ENCODE measurements at regions not wholly inside any gene's neighbourhood (a gene's known extent, or its start where the extent isn't known, plus 50 kb on each side); places are given as distances from the start of the nearest gene placed in this dataset.
A peak's percentile ranks its signal among the peaks of the same experiment; 100 is the strongest.

DNA sequence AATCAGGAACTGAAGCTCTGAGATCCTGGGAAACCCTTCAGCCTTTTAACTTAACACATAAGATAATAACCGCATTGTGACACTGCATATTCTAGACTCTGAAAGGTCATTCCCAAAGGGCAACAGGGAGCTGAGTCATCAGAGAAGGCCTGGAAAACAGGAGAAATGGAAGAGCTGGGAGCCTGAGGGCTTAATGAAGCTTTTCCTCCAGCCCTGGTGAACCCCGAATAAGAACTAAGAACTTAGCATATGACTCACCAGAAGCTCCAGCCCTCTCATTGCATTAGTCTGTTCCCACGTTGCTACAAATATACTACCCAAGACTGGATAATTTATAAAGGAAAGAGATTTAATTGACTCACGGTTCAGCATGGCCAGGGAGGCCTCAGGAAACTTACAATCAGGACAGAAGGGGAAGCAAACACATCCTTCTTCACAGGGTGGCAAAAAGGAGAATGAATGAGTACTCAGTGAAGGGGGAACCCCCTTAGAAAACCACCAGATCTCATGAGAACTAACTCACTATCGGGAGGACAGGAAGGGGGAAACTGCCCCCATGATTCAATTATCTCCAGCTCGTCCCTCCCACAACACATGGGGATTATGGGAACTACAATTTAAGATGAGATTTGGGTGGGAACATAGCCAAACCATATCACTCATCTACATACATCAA is 648.5 kb downstream of the TFAP2A start:
- no peak for TF ChIP-seq EZH2 (IDR thresholded peaks at IDR 0.05; ENCODE audit: borderline replicate concordance, low read depth, low read length, poor library complexity, severe bottlenecking)
- TF ChIP-seq, protein P1, sequence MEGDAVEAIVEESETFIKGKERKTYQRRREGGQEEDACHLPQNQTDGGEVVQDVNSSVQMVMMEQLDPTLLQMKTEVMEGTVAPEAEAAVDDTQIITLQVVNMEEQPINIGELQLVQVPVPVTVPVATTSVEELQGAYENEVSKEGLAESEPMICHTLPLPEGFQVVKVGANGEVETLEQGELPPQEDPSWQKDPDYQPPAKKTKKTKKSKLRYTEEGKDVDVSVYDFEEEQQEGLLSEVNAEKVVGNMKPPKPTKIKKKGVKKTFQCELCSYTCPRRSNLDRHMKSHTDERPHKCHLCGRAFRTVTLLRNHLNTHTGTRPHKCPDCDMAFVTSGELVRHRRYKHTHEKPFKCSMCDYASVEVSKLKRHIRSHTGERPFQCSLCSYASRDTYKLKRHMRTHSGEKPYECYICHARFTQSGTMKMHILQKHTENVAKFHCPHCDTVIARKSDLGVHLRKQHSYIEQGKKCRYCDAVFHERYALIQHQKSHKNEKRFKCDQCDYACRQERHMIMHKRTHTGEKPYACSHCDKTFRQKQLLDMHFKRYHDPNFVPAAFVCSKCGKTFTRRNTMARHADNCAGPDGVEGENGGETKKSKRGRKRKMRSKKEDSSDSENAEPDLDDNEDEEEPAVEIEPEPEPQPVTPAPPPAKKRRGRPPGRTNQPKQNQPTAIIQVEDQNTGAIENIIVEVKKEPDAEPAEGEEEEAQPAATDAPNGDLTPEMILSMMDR (conservative IDR thresholded peaks at IDR 0.05; ENCODE audit: low read depth, low read length) = no peak
- POLR2A ChIA-PET (ENCODE audit: low non-redundant PET) = no interaction called here
- no peak overlapping the region for H3K4me3 ChIP-seq (ENCODE audit: low read depth, low read length, poor library complexity, severe bottlenecking)
- H3K36me3 ChIP-seq (ENCODE audit: insufficient read depth, low read length, poor library complexity, severe bottlenecking) = no peaks in the 10 kb centered on the region
- CTCF ChIA-PET = no interaction called here
- intact Hi-C loops (cut with micrococcal nuclease; ENCODE audit: unreplicated experiment) = no loop called here
- no peaks in the 10 kb centered on the region for H3K9me3 ChIP-seq (ENCODE audit: low read depth, low read length, poor library complexity, severe bottlenecking)
- H3K4me1 ChIP-seq (ENCODE audit: insufficient read depth, low read length, poor library complexity, severe bottlenecking) = peaks cover 3% of the 10 kb centered on the region
- no peaks in the 10 kb centered on the region for H3K27me3 ChIP-seq (replicated peaks; ENCODE audit: insufficient read depth, low read depth, low read length, poor library complexity)
- no peak overlapping the region for H3K27ac ChIP-seq (ENCODE audit: low read depth, low read length, poor library complexity, severe bottlenecking)
- BruUV-seq (replicated peaks) = TSS peak; percentile 60
- peak; percentile 56 for DNase-seq (ENCODE audit: low spot score)

DNA sequence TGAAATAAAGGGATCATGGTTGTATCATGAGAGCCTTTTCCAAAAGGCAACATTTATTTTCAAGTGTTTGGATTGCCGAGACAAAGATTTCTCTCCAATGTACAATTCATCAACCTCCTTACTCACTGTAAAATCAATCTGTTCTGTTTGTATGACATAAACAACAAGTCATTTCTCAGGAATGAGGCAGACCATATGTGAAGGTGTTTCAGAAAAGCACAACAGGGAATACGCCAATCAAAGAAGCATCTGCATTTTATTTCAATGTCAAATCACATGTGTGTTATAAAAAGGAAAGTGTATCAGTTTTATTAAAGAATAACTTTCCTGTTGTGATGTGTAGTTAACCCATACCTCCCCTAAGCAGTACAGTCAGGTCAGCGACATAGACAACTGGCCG is 653.7 kb downstream of the TFAP2A start:
- Histone ChIP-seq H3K27me3 (replicated peaks; ENCODE audit: insufficient read depth, low read depth, low read length, poor library complexity) (no peaks in the 10 kb centered on the region), H3K4me3 (ENCODE audit: low read depth, low read length, poor library complexity, severe bottlenecking) (no peak overlapping the region), H3K9me3 (ENCODE audit: low read depth, low read length, poor library complexity, severe bottlenecking) (no peaks in the 10 kb centered on the region), H3K36me3 (ENCODE audit: insufficient read depth, low read length, poor library complexity, severe bottlenecking) (no peaks in the 10 kb centered on the region), H3K27ac (ENCODE audit: low read depth, low read length, poor library complexity, severe bottlenecking) (no peak overlapping the region), H3K4me1 (ENCODE audit: insufficient read depth, low read length, poor library complexity, severe bottlenecking) (no peaks in the 10 kb centered on the region)
- no peak for TF ChIP-seq EZH2 (IDR thresholded peaks at IDR 0.05; ENCODE audit: borderline replicate concordance, low read depth, low read length, poor library complexity, severe bottlenecking)
- TF ChIP-seq, protein P1 (conservative IDR thresholded peaks at IDR 0.05; ENCODE audit: low read depth, low read length) = no peak
- POLR2A ChIA-PET (ENCODE audit: low non-redundant PET) = no interaction called here
- BruUV-seq (replicated peaks) = no TSS peak
- CTCF ChIA-PET = no interaction called here
- DNase-seq (ENCODE audit: low spot score) = no peak
- intact Hi-C loops (cut with micrococcal nuclease; ENCODE audit: unreplicated experiment) = no loop called here

DNA sequence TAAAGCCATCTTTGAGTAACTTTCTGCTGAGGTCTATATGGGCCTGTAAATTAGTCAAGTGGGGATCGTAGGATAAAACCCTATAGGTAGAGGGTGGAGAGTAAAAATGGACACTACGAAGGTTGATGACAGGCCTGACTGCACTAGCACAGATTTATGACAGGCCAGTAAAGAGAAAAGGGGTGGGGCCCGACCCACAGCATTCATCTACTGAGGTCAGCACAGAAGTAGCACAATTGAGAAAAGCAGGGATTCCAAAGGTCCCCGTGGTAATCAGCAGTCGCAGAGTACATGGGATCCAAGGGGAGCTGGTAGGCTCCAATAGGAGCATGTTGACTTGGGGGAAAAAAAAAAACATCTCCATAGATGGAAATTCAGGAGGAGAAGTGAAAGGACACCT is 660.4 kb downstream of the TFAP2A start:
- POLR2A ChIA-PET (ENCODE audit: low non-redundant PET) = interaction anchor here (0.6 kb wide), 1 partner anchor 660 kb away, joined by 4 read pairs; no protein-coding TSS in a partner anchor
- no TSS peak for BruUV-seq (replicated peaks)

More for the DNA sequence above, 660.4 kb downstream of the TFAP2A start:
- Histone ChIP-seq H3K4me1 (ENCODE audit: insufficient read depth, low read length, poor library complexity, severe bottlenecking) (no peaks in the 10 kb centered on the region), H3K4me3 (ENCODE audit: low read depth, low read length, poor library complexity, severe bottlenecking) (no peak overlapping the region), H3K36me3 (ENCODE audit: insufficient read depth, low read length, poor library complexity, severe bottlenecking) (no peaks in the 10 kb centered on the region), H3K27me3 (replicated peaks; ENCODE audit: insufficient read depth, low read depth, low read length, poor library complexity) (no peaks in the 10 kb centered on the region), H3K9me3 (ENCODE audit: low read depth, low read length, poor library complexity, severe bottlenecking) (no peaks in the 10 kb centered on the region), H3K27ac (ENCODE audit: low read depth, low read length, poor library complexity, severe bottlenecking) (no peak overlapping the region)
- no peak for DNase-seq (ENCODE audit: low spot score)
- CTCF ChIA-PET = no interaction called here
- intact Hi-C loops (cut with micrococcal nuclease; ENCODE audit: unreplicated experiment) = no loop called here
- no peak for TF ChIP-seq EZH2 (IDR thresholded peaks at IDR 0.05; ENCODE audit: borderline replicate concordance, low read depth, low read length, poor library complexity, severe bottlenecking)
- TF ChIP-seq, protein P1 (conservative IDR thresholded peaks at IDR 0.05; ENCODE audit: low read depth, low read length) = no peak

All from A673 (cell line).